Kidney (tissue), 13 donors: ENCODE measurements at regions not wholly inside any gene's neighbourhood (a gene's known extent, or its start where the extent isn't known, plus 50 kb on each side); places are given as distances from the start of the nearest gene placed in this dataset.

Experiments used
- DNase-seq, 5 donors: peaks; one replicate each; pipeline ENCODE4 v3.0.0-alpha.2; 2013 to 2020
- FAIRE-seq: peaks from 2 replicates; lab custom pipeline; 2012; peaks lifted over from hg19 to GRCh38; lab: Jason Lieb, UNC
- H3K27ac ChIP-seq, 2 donors: one replicate each; pipeline ENCODE4 v1.7.0; 2013; ENCODE audit warnings: low read depth in 2 of 2, low read length in 2 of 2, inconsistent platforms in 1 of 2
- H3K27me3 ChIP-seq: one replicate; pipeline ENCODE4 v1.7.1; 2013; ENCODE audit warnings: low read length, inconsistent platforms; ENCODE audit not compliant: control insufficient read depth, insufficient read depth
- H3K36me3 ChIP-seq, 3 donors: one replicate each; pipeline versions ENCODE4 v1.7.0 to v1.7.1; 2013; ENCODE audit warnings: low read length in 3 of 3, control low read depth in 1 of 3, inconsistent platforms in 1 of 3; ENCODE audit not compliant: insufficient read depth in 3 of 3, control insufficient read depth in 2 of 3
- H3K4me1 ChIP-seq, 3 donors: one replicate each; pipeline versions ENCODE4 v1.7.0 to v1.7.1; 2013; ENCODE audit warnings: low read length in 3 of 3, inconsistent platforms in 1 of 3, low read depth in 1 of 3; ENCODE audit not compliant: control insufficient read depth in 2 of 3, insufficient read depth in 2 of 3
- H3K4me3 ChIP-seq, 3 donors: one replicate each; pipeline versions ENCODE4 v1.7.0 to v1.8.1; 2013; ENCODE audit warnings: low read length in 3 of 3, control low read depth in 1 of 3, inconsistent platforms in 1 of 3
- H3K9ac ChIP-seq, 3 donors: one replicate each; pipeline versions ENCODE4 v1.7.0 to v1.7.1; 2013; ENCODE audit warnings: low read length in 3 of 3, control low read depth in 1 of 3, inconsistent platforms in 1 of 3
- H3K9me3 ChIP-seq, 3 donors: one replicate each; pipeline versions ENCODE4 v1.7.0 to v1.7.1; 2013; ENCODE audit warnings: low read length in 3 of 3, control low read depth in 1 of 3, inconsistent platforms in 1 of 3; ENCODE audit not compliant: control insufficient read depth in 2 of 3, insufficient read depth in 1 of 3
- intact Hi-C: fragments of 100-400 bp; cut with DNase I; formaldehyde crosslinking; loops from one replicate; pipeline ENCODE4 v1.11.1; 2022
- TF ChIP-seq, protein P1 (sequence below): IDR thresholded peaks from 3 replicates; pipeline ENCODE4 v1.5.1; 2012; ENCODE audit warnings: mild to moderate bottlenecking, moderate library complexity, borderline replicate concordance; ENCODE audit not compliant: insufficient read depth; ENCODE audit errors: extremely low read depth
- donor health status: control.
- donor health status: control.
- donor health status: control.
- donor health status: control.
- donor health status: control.
- donor health status: DM: yes; HTN: yes; CAD: no.
- donor health status: Normal renal cell carcinoma (clear cell type).

DNA sequence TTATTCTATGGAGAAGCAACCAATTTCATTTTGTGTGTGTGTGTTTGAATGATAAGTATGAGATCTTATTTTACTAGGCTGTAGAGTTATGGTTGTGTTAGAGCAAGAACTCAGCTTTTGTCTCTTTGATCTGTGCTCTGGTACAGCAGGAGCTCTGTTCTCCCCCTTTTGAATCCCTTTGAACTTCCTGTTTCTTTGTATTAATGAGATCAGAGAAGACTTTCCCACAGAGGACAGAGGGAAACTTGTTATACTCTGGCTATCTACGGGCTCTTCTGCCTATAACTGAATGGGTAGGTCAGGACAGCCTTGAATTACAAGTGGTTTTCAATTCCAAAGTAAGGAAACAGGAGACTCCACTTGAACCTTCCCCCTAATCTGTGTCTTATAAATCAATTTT is 1015.0 kb upstream of the RAG2 start:
- FAIRE-seq, result no peak
- Histone ChIP-seq H3K27ac (no peak overlapping the region), H3K27me3 (no peaks in the 10 kb centered on the region), H3K9ac (no peak overlapping the region), H3K4me3 (no peak overlapping the region), H3K9me3 (no peaks in the 10 kb centered on the region), H3K36me3 (no peaks in the 10 kb centered on the region), H3K4me1 (no peaks in the 10 kb centered on the region)
- TF ChIP-seq, protein P1, sequence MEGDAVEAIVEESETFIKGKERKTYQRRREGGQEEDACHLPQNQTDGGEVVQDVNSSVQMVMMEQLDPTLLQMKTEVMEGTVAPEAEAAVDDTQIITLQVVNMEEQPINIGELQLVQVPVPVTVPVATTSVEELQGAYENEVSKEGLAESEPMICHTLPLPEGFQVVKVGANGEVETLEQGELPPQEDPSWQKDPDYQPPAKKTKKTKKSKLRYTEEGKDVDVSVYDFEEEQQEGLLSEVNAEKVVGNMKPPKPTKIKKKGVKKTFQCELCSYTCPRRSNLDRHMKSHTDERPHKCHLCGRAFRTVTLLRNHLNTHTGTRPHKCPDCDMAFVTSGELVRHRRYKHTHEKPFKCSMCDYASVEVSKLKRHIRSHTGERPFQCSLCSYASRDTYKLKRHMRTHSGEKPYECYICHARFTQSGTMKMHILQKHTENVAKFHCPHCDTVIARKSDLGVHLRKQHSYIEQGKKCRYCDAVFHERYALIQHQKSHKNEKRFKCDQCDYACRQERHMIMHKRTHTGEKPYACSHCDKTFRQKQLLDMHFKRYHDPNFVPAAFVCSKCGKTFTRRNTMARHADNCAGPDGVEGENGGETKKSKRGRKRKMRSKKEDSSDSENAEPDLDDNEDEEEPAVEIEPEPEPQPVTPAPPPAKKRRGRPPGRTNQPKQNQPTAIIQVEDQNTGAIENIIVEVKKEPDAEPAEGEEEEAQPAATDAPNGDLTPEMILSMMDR, result no peak
- intact Hi-C loops, result no loop called here
- no peak for DNase-seq

DNA sequence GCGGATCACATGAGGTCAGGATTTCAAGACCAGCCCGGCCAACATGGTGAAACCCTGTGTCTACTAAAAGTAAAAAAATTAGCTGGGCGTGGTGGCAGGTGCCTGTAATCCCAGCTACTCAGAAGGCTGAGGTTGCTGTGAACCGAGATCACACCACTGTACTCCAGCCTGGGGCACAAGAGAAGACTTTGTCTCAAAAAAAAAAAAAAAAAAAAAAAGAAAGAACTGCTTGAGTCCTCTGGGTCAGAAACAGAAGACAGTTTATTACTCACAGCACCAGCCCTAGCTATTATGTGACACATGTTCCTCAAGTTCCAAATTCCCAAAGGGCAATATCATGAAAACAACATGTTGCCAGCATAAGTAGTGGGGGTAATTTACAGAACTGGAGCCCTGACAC is 1014.1 kb upstream of the RAG2 start:
- Histone ChIP-seq H3K36me3 (no peaks in the 10 kb centered on the region), H3K27me3 (no peaks in the 10 kb centered on the region), H3K4me1 (no peaks in the 10 kb centered on the region), H3K4me3 (no peak overlapping the region), H3K27ac (no peak overlapping the region), H3K9ac (no peak overlapping the region), H3K9me3 (no peaks in the 10 kb centered on the region)
- TF ChIP-seq, protein P1, result no peak
- no peak for FAIRE-seq
- no peak for DNase-seq
- intact Hi-C loops, result no loop called here

DNA sequence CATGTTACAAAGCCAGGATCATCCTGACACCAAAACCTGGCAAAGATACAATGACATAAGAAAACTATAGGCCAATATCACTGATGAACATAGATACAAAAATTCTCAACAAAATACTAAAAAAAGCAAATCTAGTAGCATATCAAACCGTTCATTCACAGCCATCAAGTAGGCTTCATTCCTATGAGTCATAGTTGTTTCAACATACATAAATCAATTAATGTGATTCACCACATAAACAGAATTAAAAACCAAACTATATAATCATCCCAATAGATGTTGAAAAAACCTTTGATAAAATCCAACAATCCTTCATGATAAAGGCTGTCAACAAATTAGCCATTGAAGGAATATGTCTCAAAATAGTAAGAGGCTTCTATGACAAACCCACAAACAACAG is 1007.2 kb upstream of the RAG2 start:
- Histone ChIP-seq H3K27ac (no peak overlapping the region), H3K4me1 (no peaks in the 10 kb centered on the region), H3K4me3 (no peak overlapping the region), H3K36me3 (no peaks in the 10 kb centered on the region), H3K9ac (no peak overlapping the region), H3K27me3 (no peaks in the 10 kb centered on the region), H3K9me3 (no peaks in the 10 kb centered on the region)
- intact Hi-C loops, result no loop called here
- TF ChIP-seq, protein P1, result no peak
- FAIRE-seq, result no peak
- no peak for DNase-seq

DNA sequence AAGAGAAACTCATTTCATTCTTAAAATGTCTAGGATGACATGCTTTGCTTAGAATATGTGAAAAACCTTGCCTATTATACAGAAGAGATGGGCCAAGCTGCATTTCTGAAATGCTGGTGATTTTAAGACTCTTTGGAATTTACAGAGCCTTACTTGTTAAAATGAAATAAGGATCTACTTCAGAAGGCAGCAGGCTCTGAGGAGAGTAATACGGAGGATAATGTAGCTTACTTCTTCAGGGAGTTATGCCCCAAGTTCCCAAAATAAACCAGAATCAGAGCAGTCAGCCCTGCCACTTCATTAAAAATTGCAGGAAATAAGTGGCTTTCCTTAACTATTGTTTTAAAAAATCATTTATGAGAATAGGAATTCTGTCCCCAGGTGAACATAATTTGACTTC is 1000.3 kb upstream of the RAG2 start:
- Histone ChIP-seq H3K9ac (no peak overlapping the region), H3K4me3 (no peak overlapping the region), H3K27ac (no peak overlapping the region), H3K27me3 (no peaks in the 10 kb centered on the region), H3K9me3 (no peaks in the 10 kb centered on the region), H3K36me3 (no peaks in the 10 kb centered on the region), H3K4me1 (no peaks in the 10 kb centered on the region)
- TF ChIP-seq, protein P1, result no peak
- intact Hi-C loops, result no loop called here
- no peak for FAIRE-seq
- no peak for DNase-seq
